ENCODE measurements at regions not wholly inside any gene's neighbourhood (a gene's known extent, or its start where the extent isn't known, plus 50 kb on each side); places are given as distances from the start of the nearest gene placed in this dataset.
A peak's percentile ranks its signal among the peaks of the same experiment; 100 is the strongest.

DNA sequence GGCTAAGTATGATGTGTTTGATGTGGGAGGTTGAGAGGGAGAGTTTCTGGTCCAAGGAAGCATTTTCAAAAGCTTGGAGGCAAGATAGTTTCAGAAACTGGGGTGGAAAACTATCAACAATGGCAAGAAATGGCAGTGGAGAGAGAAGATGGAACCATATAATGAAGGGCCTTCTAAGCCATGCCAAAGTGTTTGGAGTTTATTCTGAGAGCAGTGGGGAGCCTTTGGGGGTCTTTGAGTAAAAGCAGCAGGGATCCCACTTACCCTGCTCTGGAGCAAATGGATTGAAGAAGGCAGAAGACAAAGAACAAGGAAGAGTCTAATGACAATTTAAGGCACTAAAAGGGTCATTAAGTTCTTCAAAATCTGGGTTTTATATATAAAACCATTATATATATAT, 538.9 kb downstream of the UTRN start:
- Histone ChIP-seq H3K27me3 (no peaks in the 10 kb centered on the region), H3K27ac (no peak overlapping the region), H3K36me3 (peaks cover 5 to 50% (median 7%) of the 10 kb centered on the region in 4 donors), H3K4me1 (no peaks in the 10 kb centered on the region), H3K9me3 (no peaks in the 10 kb centered on the region), H3K4me3 (no peak overlapping the region)
- no peak for ATAC-seq (ENCODE audit: low FRiP score in 2 of 2)
- no peak for TF ChIP-seq EP300 (IDR thresholded peaks at IDR 0.05)
- no peak for TF ChIP-seq POLR2AphosphoS5 (IDR thresholded peaks at IDR 0.05)
- TF ChIP-seq, protein P1, sequence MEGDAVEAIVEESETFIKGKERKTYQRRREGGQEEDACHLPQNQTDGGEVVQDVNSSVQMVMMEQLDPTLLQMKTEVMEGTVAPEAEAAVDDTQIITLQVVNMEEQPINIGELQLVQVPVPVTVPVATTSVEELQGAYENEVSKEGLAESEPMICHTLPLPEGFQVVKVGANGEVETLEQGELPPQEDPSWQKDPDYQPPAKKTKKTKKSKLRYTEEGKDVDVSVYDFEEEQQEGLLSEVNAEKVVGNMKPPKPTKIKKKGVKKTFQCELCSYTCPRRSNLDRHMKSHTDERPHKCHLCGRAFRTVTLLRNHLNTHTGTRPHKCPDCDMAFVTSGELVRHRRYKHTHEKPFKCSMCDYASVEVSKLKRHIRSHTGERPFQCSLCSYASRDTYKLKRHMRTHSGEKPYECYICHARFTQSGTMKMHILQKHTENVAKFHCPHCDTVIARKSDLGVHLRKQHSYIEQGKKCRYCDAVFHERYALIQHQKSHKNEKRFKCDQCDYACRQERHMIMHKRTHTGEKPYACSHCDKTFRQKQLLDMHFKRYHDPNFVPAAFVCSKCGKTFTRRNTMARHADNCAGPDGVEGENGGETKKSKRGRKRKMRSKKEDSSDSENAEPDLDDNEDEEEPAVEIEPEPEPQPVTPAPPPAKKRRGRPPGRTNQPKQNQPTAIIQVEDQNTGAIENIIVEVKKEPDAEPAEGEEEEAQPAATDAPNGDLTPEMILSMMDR (IDR thresholded peaks at IDR 0.05), result no peak
- TF ChIP-seq POLR2A (IDR thresholded peaks at IDR 0.05), result no peak
- DNase-seq, result no peak

DNA sequence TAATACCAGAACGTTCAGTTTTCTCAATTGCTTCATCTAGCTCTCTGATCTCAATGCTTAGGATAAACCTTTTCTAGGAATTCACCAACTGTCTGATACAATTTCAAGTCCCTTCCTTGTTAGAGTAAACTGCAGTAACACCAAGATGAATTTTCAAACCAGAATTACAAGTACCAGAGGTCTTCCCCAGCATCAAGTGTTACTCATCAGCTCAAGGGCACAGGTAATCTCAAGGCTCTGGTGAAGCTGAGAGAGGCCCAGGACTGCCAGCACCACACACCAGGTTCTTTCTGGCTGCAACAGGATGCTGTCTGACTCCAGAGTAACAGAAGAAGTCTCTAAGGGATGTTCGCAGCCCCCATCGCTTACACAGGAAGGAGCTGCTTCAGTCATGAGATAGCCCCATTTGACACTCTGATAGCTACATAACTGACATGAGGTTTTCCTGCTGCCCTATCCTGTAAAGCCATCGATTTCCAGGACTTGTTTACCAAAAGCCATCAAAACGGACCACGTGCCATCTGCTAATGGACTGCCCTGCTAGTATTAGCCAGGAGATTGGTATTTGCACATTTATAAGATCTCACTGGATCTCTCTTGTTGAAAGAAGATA, 549.4 kb downstream of the UTRN start:
- 63 to 81% methylated on average over 5 to 6 of the region's 6 CpGs for WGBS, 2 donors
- H3K36me3 ChIP-seq, result peaks cover 29 to 70% (median 39%) of the 10 kb centered on the region in 4 donors
- H3K4me3 ChIP-seq, result no peak overlapping the region
- no peaks in the 10 kb centered on the region for H3K9me3 ChIP-seq
- no peak overlapping the region for H3K27ac ChIP-seq
- peaks cover 0 to 6% (median 0%) of the 10 kb centered on the region in 4 donors for H3K4me1 ChIP-seq
- ATAC-seq (ENCODE audit: low FRiP score in 2 of 2), result no peak
- no peaks in the 10 kb centered on the region for H3K27me3 ChIP-seq
- DNase-seq, result no peak
- TF ChIP-seq, protein P1 (IDR thresholded peaks at IDR 0.05), result no peak
- TF ChIP-seq POLR2AphosphoS5 (IDR thresholded peaks at IDR 0.05) (no peak), POLR2A (IDR thresholded peaks at IDR 0.05) (no peak), EP300 (IDR thresholded peaks at IDR 0.05) (no peak)

DNA sequence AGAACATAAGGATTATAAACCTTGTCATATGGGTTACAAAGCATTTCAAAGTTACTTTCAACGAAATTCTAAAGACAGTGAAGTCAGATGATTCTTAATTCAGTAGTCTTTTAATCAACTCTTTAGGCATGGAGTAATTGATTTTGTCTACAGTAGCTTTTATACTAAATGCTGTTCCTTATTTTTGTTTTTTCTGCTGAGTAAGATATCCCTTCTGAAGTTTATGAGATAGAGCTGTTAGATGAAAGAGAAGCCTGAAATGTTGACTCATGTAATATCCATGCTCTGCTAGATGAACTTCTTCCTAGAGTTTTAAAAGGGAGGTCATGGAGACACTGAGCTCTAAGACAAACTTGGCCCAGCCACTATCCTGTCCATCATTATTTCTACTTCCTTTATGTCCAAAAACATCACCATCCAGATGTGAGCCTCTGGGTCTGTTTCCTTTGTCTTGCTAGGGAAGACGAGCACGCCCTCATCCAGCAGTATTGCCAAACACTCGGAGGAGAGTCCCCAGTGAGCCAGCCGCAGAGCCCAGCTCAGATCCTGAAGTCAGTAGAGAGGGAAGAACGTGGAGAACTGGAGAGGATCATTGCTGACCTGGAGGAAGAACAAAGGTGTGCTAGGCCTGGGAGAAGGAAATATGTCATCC, 550.3 kb downstream of the UTRN start:
- H3K4me3 ChIP-seq, result no peak overlapping the region
- WGBS, 2 donors, result 89 to 95% methylated on average over 6 of the region's 6 CpGs
- no peak overlapping the region for H3K27ac ChIP-seq
- H3K4me1 ChIP-seq, result peaks cover 0 to 6% (median 0%) of the 10 kb centered on the region in 4 donors
- peaks cover 33 to 76% (median 48%) of the 10 kb centered on the region in 4 donors for H3K36me3 ChIP-seq
- H3K27me3 ChIP-seq, result no peaks in the 10 kb centered on the region
- DNase-seq (no peak), ATAC-seq (ENCODE audit: low FRiP score in 2 of 2) (no peak)
- no peaks in the 10 kb centered on the region for H3K9me3 ChIP-seq
- TF ChIP-seq POLR2AphosphoS5 (IDR thresholded peaks at IDR 0.05) (no peak), POLR2A (IDR thresholded peaks at IDR 0.05) (no peak), EP300 (IDR thresholded peaks at IDR 0.05) (no peak)
- TF ChIP-seq, protein P1 (IDR thresholded peaks at IDR 0.05), result no peak

DNA sequence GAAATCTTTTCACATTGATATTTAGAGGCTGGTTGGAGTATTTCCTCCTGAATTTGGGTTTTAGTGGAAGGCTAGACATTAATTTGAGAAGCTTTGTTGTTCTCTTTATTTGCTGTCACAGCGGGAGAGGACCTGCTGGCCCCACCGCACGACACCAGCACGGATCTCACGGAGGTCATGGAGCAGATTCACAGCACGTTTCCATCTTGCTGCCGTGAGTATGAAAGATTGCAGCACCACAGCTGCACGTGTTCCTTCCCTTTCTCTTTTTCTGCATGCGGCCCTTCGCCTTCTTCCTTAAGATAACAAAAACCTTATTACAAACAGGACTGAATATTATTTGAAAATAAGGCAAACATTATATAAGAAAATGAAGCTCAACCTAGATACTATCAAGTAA, 555.5 kb downstream of the UTRN start:
- H3K27me3 ChIP-seq, result no peaks in the 10 kb centered on the region
- DNase-seq, result peak in 1 of 2 donors; percentile 46
- H3K36me3 ChIP-seq, result peaks cover 37 to 85% (median 59%) of the 10 kb centered on the region in 4 donors
- H3K9me3 ChIP-seq, result no peaks in the 10 kb centered on the region
- TF ChIP-seq EP300 (IDR thresholded peaks at IDR 0.05), result no peak
- TF ChIP-seq POLR2AphosphoS5 (IDR thresholded peaks at IDR 0.05), result no peak
- TF ChIP-seq, protein P1 (IDR thresholded peaks at IDR 0.05), result no peak
- TF ChIP-seq POLR2A (IDR thresholded peaks at IDR 0.05), result no peak
- no peak overlapping the region for H3K27ac ChIP-seq
- H3K4me3 ChIP-seq, result no peak overlapping the region
- H3K4me1 ChIP-seq, result no peaks in the 10 kb centered on the region
- no peak for ATAC-seq (ENCODE audit: low FRiP score in 2 of 2)
- WGBS, 2 donors, result 93 to 94% methylated on average over 10 of the region's 10 CpGs

DNA sequence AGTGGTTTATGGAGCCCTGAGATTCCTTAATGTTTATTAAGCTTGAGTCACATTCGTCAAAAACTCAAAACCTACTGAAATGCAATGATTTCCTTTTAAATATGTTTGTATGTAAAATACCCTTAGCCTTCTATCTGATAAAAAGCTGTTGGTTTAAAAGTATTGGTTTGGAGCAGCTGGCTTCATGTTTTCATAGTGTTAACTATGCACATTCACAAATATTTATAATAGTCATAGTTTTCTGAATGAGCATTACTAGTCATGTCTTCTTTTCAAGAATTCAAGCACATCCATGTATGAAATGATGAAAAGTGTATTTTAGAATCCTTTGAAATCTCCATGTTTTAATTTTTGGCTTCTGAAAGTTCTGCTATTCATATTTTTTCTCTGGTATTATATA, 558.6 kb downstream of the UTRN start:
- no peak for DNase-seq
- Histone ChIP-seq H3K9me3 (no peaks in the 10 kb centered on the region), H3K36me3 (peaks cover 19 to 68% (median 40%) of the 10 kb centered on the region in 4 donors), H3K27me3 (no peaks in the 10 kb centered on the region), H3K27ac (no peak overlapping the region), H3K4me3 (no peak overlapping the region), H3K4me1 (no peaks in the 10 kb centered on the region)
- 82 to 92% methylated on average over 1 of the region's 1 CpG for WGBS, 2 donors
- TF ChIP-seq POLR2AphosphoS5 (IDR thresholded peaks at IDR 0.05), result no peak
- no peak for TF ChIP-seq POLR2A (IDR thresholded peaks at IDR 0.05)
- TF ChIP-seq EP300 (IDR thresholded peaks at IDR 0.05), result no peak
- TF ChIP-seq, protein P1 (IDR thresholded peaks at IDR 0.05), result no peak
- ATAC-seq (ENCODE audit: low FRiP score in 2 of 2), result no peak

All from upper lobe of left lung (tissue), 6 donors.